H9 (cell line): ENCODE measurements at regions not wholly inside any gene's neighbourhood (a gene's known extent, or its start where the extent isn't known, plus 50 kb on each side); places are given as distances from the start of the nearest gene placed in this dataset.
A peak's percentile ranks its signal among the peaks of the same experiment; 100 is the strongest.

ENCODE experiments used
- DNase-seq: peaks from one replicate; pipeline ENCODE4 v3.0.0-alpha.2; 2017
- H2AFZ ChIP-seq: one replicate; pipeline ENCODE4 v1.6.1; 2013; ENCODE audit warnings: mild to moderate bottlenecking, low read length, control low read depth, moderate library complexity
- H2AK5ac ChIP-seq: 2 replicates; pipeline ENCODE4 v1.6.1; 2013; ENCODE audit warnings: low read length, control low read depth, mixed read lengths; ENCODE audit not compliant: insufficient read length
- H2BK120ac ChIP-seq: one replicate; pipeline ENCODE4 v1.6.1; 2013; ENCODE audit warnings: low read depth, mild to moderate bottlenecking, low read length, control low read depth, inconsistent platforms; ENCODE audit not compliant: poor library complexity, severe bottlenecking
- H2BK12ac ChIP-seq: 2 replicates; pipeline ENCODE4 v1.6.1; 2013; ENCODE audit warnings: low read length, control low read depth, mixed read lengths, low read depth; ENCODE audit not compliant: insufficient read length
- H2BK15ac ChIP-seq: 2 replicates; pipeline ENCODE4 v1.6.1; 2013; ENCODE audit warnings: low read depth, low read length, control low read depth
- H2BK20ac ChIP-seq: one replicate; pipeline ENCODE4 v1.6.1; 2013; ENCODE audit warnings: low read depth, mild to moderate bottlenecking, low read length, control low read depth, inconsistent platforms; ENCODE audit not compliant: poor library complexity, severe bottlenecking
- H2BK5ac ChIP-seq: 2 replicates; pipeline ENCODE4 v1.6.1; 2013; ENCODE audit warnings: low read length, control low read depth, mixed read lengths; ENCODE audit not compliant: insufficient read length
- H3K14ac ChIP-seq: 2 replicates; pipeline ENCODE4 v1.6.1; 2013; ENCODE audit warnings: low read length, control low read depth; ENCODE audit not compliant: insufficient read depth
- H3K18ac ChIP-seq: 2 replicates; pipeline ENCODE4 v1.6.1; 2013; ENCODE audit warnings: low read depth, mild to moderate bottlenecking, mixed read lengths, low read length, control low read depth; ENCODE audit not compliant: insufficient read length
- H3K23ac ChIP-seq: 2 replicates; pipeline ENCODE4 v1.6.1; 2013; ENCODE audit warnings: low read length, control low read depth, mixed read lengths, low read depth; ENCODE audit not compliant: insufficient read length
- H3K23me2 ChIP-seq: 2 replicates; pipeline ENCODE4 v1.6.1; 2013; ENCODE audit warnings: low read depth, mild to moderate bottlenecking, mixed read lengths, low read length, control low read depth; ENCODE audit not compliant: insufficient read length, poor library complexity, severe bottlenecking
- H3K27ac ChIP-seq: 2 replicates; pipeline ENCODE4 v1.5.1; 2013; ENCODE audit warnings: low read length, control low read depth, mixed read lengths, low read depth; ENCODE audit not compliant: insufficient read length
- H3K27me3 ChIP-seq: 2 replicates; pipeline ENCODE4 v1.6.1; 2013; ENCODE audit warnings: low read length, control low read depth, inconsistent platforms; ENCODE audit not compliant: insufficient read depth
- H3K4ac ChIP-seq: 2 replicates; pipeline ENCODE4 v1.6.1; 2013; ENCODE audit warnings: low read depth, mild to moderate bottlenecking, control low read depth, inconsistent platforms, low read length, moderate library complexity
- H3K4me1 ChIP-seq: 2 replicates; pipeline ENCODE4 v1.6.1; 2013; ENCODE audit warnings: low read length, control low read depth, inconsistent platforms; ENCODE audit not compliant: insufficient read depth
- H3K4me2 ChIP-seq: 2 replicates; pipeline ENCODE4 v1.6.1; 2013; ENCODE audit warnings: low read length, control low read depth, mixed read lengths; ENCODE audit not compliant: insufficient read length, insufficient read depth
- H3K56ac ChIP-seq: 2 replicates; pipeline ENCODE4 v1.6.1; 2013; ENCODE audit warnings: low read depth, mild to moderate bottlenecking, mixed read lengths, low read length, control low read depth; ENCODE audit not compliant: insufficient read length
- H3K79me1 ChIP-seq: 2 replicates; pipeline ENCODE4 v1.6.1; 2013; ENCODE audit warnings: low read depth, mild to moderate bottlenecking, moderate library complexity, low read length, control low read depth, inconsistent platforms; ENCODE audit not compliant: insufficient read depth, poor library complexity, severe bottlenecking
- H3K79me2 ChIP-seq: 2 replicates; pipeline ENCODE4 v1.6.1; 2013; ENCODE audit warnings: low read length, control low read depth, inconsistent platforms; ENCODE audit not compliant: insufficient read depth
- H3K9ac ChIP-seq: 2 replicates; pipeline ENCODE4 v1.6.1; 2013; ENCODE audit warnings: low read length, control low read depth, mixed read lengths; ENCODE audit not compliant: insufficient read length; ENCODE audit errors: extremely low read depth
- H3K9me3 ChIP-seq: one replicate; pipeline ENCODE4 v1.6.1; 2013; ENCODE audit warnings: low read depth, low read length, inconsistent platforms; ENCODE audit not compliant: control insufficient read depth
- H3T11ph ChIP-seq: one replicate; pipeline ENCODE4 v1.6.1; 2013; ENCODE audit warnings: mild to moderate bottlenecking, low read length, control low read depth, inconsistent platforms
- H4K20me1 ChIP-seq: one replicate; pipeline ENCODE4 v1.6.1; 2013; ENCODE audit not compliant: control insufficient read depth, insufficient read length, insufficient read depth
- H4K5ac ChIP-seq: 2 replicates; pipeline ENCODE4 v1.6.1; 2013; ENCODE audit warnings: low read depth, mild to moderate bottlenecking, mixed read lengths, low read length, control low read depth; ENCODE audit not compliant: insufficient read length
- H4K8ac ChIP-seq: replicated peaks from 2 replicates; pipeline ENCODE4 v1.6.1; 2013; ENCODE audit warnings: low read length, control low read depth, mixed read lengths, low read depth; ENCODE audit not compliant: insufficient read length
- H4K91ac ChIP-seq: 2 replicates; pipeline ENCODE4 v1.6.1; 2013; ENCODE audit warnings: low read depth, mild to moderate bottlenecking, moderate library complexity, mixed read lengths, low read length, control low read depth; ENCODE audit not compliant: insufficient read length
- H3K27ac Mint-ChIP-seq, 3 experiments: 2 replicates in 2 of 3; 3 replicates in 1 of 3; pipeline ENCODE4 v1.8.0; 2020 to 2021; ENCODE audit warnings: mixed read lengths in 3 of 3, mild to moderate bottlenecking in 1 of 3, moderate library complexity in 1 of 3
- H3K27me3 Mint-ChIP-seq: 2 replicates; pipeline ENCODE4 v1.8.0; 2021; ENCODE audit warnings: low read depth, mild to moderate bottlenecking, moderate library complexity, mixed read lengths
- H3K36me3 Mint-ChIP-seq, 3 experiments: 2 replicates in 2 of 3; 3 replicates in 1 of 3; pipeline ENCODE4 v1.8.0; 2020 to 2021; ENCODE audit warnings: low read depth in 3 of 3, mixed read lengths in 3 of 3; ENCODE audit not compliant: insufficient read depth in 1 of 3
- H3K4me1 Mint-ChIP-seq, 2 experiments: 2 replicates each; pipeline ENCODE4 v1.8.0; 2020; ENCODE audit warnings: mixed read lengths in 2 of 2
- H3K4me3 Mint-ChIP-seq, 2 experiments: 2 replicates in 1 of 2; 3 replicates in 1 of 2; pipeline ENCODE4 v1.8.0; 2020 to 2021; ENCODE audit warnings: mild to moderate bottlenecking in 2 of 2, mixed read lengths in 2 of 2, moderate library complexity in 1 of 2
- H3K9me3 Mint-ChIP-seq, 2 experiments: 2 replicates in 1 of 2; 3 replicates in 1 of 2; pipeline ENCODE4 v1.8.0; 2020; ENCODE audit warnings: mild to moderate bottlenecking in 2 of 2, mixed read lengths in 2 of 2, moderate library complexity in 1 of 2
- WGBS: extraction: QIAGEN DNeasy Blood & Tissue Kit; methylation state at CpG from one replicate; pipeline ENCODE4 v1.1.7; 2013; ENCODE audit warnings: missing lambda C conversion rate, low lambda C conversion rate, mixed read lengths; ENCODE audit not compliant: insufficient read length; ENCODE audit errors: extremely low coverage; 5-methylcytosine and 5-hydroxymethylcytosine counted together
- TF ChIP-seq, protein P1 (sequence below): fragments of 200-600 bp; sonication (generic); conservative IDR thresholded peaks from 3 replicates; pipeline ENCODE4 v1.8.0; 2021; ENCODE audit warnings: antibody characterized with exemption, mild to moderate bottlenecking

- Histone ChIP-seq H2AK5ac (no peak overlapping the region), H3K27me3 (no peaks in the 10 kb centered on the region), H3K79me1 (no peaks in the 10 kb centered on the region), H4K5ac (no peak overlapping the region), H2AFZ (no peak overlapping the region), H3K9me3 (no peaks in the 10 kb centered on the region), H3K27ac (no peak overlapping the region), H3K4me2 (no peak overlapping the region), H4K8ac (no peak overlapping the region), H2BK5ac (no peak overlapping the region), H3K23ac (no peak overlapping the region), H3K4ac (no peak overlapping the region), H3K23me2 (no peaks in the 10 kb centered on the region), H3K56ac (no peak overlapping the region), H3K4me1 (no peaks in the 10 kb centered on the region), H2BK12ac (no peak overlapping the region), H3K14ac (no peak overlapping the region), H3K18ac (no peak overlapping the region), H2BK120ac (no peak overlapping the region), H3T11ph (no peak overlapping the region), H4K91ac (no peak overlapping the region), H2BK15ac (no peak overlapping the region), H3K9ac (no peak overlapping the region), H3K79me2 (0 out of 2 replicates have a peak, but pooled peaks cover 2% of the 10 kb centered on the region), H2BK20ac (no peak overlapping the region), H4K20me1 (no peaks in the 10 kb centered on the region)
- no CpG with 5 or more reads among the region's 7 CpGs for WGBS
- Mint-ChIP-seq H3K27ac (peak overlapping the region in 1 of 3 experiments; percentile 96; a peak in 3 of 7 replicates), H3K36me3 (peaks cover 14 to 31% (median 22%) of the 10 kb centered on the region in 3 experiments), H3K27me3 (no peaks in the 10 kb centered on the region), H3K4me1 (peaks cover 17 to 18% of the 10 kb centered on the region in 2 experiments), H3K4me3 (no peak overlapping the region), H3K9me3 (peaks cover 6 to 13% of the 10 kb centered on the region in 2 experiments; a peak in 4 of 5 replicates)
- TF ChIP-seq, protein P1, sequence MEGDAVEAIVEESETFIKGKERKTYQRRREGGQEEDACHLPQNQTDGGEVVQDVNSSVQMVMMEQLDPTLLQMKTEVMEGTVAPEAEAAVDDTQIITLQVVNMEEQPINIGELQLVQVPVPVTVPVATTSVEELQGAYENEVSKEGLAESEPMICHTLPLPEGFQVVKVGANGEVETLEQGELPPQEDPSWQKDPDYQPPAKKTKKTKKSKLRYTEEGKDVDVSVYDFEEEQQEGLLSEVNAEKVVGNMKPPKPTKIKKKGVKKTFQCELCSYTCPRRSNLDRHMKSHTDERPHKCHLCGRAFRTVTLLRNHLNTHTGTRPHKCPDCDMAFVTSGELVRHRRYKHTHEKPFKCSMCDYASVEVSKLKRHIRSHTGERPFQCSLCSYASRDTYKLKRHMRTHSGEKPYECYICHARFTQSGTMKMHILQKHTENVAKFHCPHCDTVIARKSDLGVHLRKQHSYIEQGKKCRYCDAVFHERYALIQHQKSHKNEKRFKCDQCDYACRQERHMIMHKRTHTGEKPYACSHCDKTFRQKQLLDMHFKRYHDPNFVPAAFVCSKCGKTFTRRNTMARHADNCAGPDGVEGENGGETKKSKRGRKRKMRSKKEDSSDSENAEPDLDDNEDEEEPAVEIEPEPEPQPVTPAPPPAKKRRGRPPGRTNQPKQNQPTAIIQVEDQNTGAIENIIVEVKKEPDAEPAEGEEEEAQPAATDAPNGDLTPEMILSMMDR, result peak; percentile 87
- peak; percentile 73 for DNase-seq
These were observed 344.0 kb upstream of the DDX18 start for GRCh38 chr2:117470311-117471095.
